HCEC 1CT (cell line): ENCODE measurements at regions not wholly inside any gene's neighbourhood (a gene's known extent, or its start where the extent isn't known, plus 50 kb on each side); places are given as distances from the start of the nearest gene placed in this dataset.
A peak's percentile ranks its signal among the peaks of the same experiment; 100 is the strongest.

Experiments
- DNase-seq: peaks from one replicate; pipeline ENCODE4 v3.0.0-alpha.2; 2017

DNA sequence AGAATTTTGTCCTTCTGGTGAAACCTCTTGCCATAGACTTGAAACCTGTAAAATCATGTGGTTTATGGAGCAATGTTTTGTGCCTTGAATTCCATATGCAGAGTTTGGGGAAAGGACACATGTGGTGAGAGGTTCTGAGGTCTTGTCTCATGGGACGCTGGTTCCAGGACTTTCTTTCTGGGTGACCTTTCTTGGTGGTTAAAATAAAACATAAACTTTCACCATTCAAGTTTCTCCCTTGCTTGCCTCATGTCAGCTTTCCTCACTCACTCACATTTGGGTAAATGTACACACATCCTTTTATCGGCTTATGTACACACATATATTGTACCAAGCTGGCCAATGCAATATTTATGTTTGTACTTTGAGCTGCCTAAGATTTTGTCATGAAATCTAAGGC, 144.9 kb upstream of the CELF2 start:
- DNase-seq: no peak

DNA sequence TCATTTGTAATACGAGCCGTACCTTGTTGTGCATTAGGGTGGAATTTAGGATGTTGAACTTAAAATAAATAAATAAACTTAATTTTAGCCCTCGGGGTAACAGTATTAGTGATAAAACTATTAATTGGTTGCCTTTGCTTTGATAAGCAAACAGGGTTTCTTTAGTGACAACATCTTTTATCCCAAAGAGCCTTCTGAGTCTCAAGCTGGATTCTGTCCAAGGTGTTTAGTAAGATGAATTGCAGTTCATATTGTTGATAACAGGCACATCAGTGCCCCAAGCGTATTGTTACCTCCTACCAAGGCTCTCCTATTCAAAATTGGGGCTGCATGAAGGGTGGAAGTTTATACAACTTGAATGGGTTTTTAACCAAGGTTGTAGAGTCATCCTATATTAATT, 144.4 kb upstream of the CELF2 start:
- no peak for DNase-seq

- DNase-seq: no peak
Observed at GRCh38 chr10:10873915-10874314, 143.8 kb upstream of the CELF2 start.

- DNase-seq: no peak
Observed at GRCh38 chr10:10878963-10879362, 138.7 kb upstream of the CELF2 start.

DNA sequence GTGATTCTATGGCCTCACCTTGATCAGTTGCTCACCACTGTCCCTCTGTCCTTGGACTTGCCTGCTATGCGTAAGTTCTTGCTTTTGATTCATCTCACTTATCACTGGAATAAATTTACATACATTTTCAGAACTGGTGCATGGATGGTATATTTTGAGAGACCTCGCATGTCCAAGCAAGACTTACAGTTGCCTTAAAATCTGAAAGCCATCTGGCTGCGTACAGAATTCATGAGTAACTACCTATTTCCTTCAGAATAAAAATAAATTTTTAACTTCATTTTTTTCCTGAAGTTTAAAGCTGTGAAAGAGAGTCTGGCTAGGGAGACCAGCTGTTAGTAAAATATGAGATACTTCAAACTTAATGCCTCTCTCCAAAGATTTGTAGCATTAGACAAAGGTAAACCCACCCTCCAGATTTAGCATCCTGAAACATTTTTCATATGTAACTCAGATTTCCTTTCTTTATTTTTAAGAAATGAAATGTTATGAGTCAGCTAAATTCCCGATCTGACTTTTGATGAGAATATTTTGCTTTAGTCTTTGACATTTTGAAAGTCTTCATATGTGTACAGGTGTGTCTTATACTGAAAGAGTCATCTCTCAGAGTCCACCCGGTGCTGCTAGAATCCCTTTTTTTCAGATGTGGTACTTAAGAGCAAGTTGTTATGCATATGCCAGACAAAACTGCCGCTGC, 136.4 kb upstream of the CELF2 start:
- no peak for DNase-seq

DNA sequence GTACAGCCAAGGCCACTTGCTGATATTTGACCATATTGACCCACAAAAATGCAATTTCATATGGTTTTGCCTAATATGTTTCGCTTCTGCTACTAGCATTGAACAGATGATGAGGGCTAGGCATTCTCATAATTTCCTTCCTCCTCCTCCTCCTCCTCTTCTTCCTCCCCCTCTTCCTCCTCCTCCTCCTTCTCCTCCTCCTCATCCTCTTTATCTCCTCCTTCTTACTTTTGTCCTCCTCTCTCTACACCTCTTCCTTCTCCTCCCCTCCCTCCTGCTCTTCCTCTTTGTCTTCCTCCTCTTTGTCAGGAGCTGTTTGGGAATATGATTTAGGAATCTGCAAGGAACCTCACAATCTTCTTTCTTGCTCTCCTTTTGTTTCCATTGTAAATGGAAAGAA, 133.9 kb upstream of the CELF2 start:
- DNase-seq: no peak

GRCh38 chr10:10886861-10887531, 130.7 kb upstream of the CELF2 start:
- DNase-seq: no peak

DNA sequence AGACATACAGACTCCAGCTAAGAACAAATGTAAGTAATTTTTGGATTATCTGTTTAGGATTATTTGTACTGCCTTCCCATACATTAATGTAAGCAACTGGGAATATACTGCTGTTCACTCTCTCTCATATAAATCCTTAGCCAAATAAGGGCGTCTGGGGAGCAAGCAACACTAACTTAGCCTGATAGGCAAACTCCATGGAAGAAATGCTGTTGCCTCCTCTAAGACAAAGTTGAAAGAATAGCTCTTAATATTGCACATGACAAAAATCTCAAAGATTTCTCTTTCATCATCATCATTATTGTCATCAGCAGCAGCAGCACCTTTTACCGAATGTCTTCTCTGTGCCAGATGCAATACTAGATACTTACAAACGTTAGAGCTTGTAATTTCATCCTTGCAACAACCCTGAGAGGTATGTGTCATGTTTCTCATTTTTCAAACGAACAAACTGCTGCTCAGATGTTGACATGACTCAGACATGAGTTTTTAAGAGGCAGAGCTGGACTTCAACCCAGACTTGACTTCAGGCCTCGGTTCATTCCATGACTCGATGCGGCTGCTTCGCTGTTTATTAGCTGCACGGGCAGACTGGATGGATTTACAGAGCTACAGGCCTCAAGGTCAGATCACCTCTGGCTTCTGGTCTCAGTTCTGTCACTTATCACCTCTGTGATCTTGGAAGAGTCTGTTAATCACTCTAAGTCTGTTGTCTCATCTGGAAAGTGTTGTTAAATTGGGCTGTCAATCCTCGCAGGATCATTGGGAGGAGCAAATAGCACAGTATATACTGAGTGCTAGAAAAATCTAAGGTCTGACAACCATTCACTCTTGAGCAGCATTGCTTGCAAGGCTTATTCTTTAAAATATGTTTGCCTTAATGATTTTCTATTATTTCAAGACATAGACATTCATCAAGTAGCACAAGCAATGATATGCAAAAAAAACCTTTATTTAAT, 126.3 kb upstream of the CELF2 start:
- peak; percentile 83 for DNase-seq

DNA sequence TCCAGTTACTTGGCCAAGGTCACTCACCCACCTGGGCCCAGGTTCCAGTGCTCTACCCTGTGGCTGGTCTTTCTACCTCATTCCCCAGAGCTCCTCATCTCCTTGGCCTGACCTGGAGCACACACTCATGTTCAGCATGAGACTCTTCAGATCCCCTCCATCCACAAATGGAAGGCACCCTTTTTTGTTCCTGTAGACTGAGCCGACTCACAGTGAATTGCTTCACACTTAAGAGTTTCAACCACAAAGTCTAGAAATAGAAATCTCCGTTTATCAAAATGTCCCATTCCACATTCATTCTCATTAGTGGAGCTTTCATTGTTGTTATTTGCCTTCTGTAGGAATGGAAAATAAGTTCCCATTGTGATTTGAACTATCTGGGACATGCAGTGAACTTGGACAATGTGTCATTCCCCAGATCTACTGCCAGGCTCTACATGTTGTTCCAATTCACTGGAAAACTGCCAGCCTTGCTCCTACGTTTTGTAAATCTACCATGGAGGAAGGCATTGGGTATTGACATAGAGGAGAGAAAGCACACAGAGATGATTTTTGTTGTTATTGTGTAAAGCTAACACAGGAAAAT, 125.3 kb upstream of the CELF2 start:
- DNase-seq: no peak

- no peak for DNase-seq
Observed at GRCh38 chr10:10897400-10897799, 120.3 kb upstream of the CELF2 start.

GRCh38 chr10:10901906-10902305, 115.8 kb upstream of the CELF2 start:
- DNase-seq: no peak

GRCh38 chr10:10902951-10903350, 114.7 kb upstream of the CELF2 start:
- DNase-seq: no peak

GRCh38 chr10:10903620-10904019, 114.1 kb upstream of the CELF2 start:
- no peak for DNase-seq

DNA sequence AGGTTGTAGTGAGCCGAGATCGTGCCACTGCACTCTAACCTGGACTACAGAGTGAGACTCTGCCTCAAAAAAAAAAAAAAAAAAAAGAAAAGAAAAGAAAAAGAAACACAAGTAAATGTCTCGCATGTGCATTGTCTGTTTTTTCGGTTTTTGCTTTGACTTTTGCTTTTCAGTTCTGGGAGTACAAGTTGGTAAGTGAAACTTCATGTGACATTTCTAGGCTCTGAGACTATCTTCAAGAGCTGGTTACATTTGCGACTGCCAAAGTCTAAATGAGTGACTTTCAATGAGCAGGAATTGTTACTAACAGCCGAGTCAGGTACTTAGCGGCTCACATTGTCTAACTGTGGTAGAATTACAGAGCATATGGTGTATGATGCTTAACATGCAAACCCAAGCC, 107.0 kb upstream of the CELF2 start:
- DNase-seq: no peak

- no peak for DNase-seq
Observed at GRCh38 chr10:10911035-10911434, 106.6 kb upstream of the CELF2 start.

GRCh38 chr10:10911471-10911921, 106.2 kb upstream of the CELF2 start:
- DNase-seq: peak; percentile 98

DNA sequence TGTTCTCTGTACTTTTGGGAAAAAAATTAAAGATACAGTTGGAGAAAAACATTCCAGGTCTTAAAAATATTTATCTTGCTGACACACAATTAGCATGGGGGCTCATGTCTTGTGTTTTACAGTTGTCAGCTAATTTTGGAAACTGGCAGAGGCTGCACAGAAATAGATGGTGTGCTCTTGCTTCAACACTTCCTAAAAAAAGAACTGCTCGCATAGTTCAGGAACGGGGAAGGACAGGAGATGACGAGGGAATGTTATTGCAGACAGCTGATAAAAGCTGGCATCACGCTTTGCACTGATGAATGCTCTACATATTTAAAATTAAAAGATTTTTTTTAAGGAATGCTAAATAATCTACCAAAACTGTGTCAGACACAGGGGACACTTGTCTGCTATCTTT, 103.5 kb upstream of the CELF2 start:
- no peak for DNase-seq

GRCh38 chr10:10915215-10915614, 102.5 kb upstream of the CELF2 start:
- no peak for DNase-seq

GRCh38 chr10:10917031-10917430, 100.6 kb upstream of the CELF2 start:
- no peak for DNase-seq

- no peak for DNase-seq
Observed at GRCh38 chr10:10919976-10920375, 97.7 kb upstream of the CELF2 start.

DNA sequence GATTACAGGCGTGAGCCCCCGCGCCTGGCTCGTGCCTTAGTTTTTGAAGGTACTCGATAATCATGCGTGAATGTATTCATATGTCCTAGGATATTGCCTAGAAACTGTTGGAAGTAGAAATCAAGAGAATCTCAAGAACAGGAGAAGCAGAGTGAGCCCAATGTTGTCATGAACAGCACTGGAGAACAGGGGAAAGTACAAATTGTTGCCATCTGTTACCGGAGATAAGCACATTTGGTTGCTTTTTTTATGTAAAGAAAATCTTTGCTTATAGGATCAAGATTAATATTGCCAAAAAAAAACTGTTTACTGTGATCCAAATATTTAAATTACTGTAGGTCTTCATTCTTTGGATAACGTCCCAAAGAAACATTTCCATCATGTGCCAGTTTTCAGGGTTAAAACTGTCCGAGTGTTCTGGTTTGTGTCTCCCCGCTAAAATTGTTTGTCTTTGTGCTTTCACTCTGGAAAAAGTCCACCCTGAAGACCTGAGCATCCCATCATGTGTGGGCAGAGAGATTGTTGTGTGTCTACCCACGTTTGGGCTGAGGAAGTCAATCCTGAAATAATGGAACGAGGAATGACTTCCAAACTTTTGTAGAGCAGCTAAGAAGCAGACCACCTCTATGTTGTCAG, 95.7 kb upstream of the CELF2 start:
- DNase-seq: no peak

DNA sequence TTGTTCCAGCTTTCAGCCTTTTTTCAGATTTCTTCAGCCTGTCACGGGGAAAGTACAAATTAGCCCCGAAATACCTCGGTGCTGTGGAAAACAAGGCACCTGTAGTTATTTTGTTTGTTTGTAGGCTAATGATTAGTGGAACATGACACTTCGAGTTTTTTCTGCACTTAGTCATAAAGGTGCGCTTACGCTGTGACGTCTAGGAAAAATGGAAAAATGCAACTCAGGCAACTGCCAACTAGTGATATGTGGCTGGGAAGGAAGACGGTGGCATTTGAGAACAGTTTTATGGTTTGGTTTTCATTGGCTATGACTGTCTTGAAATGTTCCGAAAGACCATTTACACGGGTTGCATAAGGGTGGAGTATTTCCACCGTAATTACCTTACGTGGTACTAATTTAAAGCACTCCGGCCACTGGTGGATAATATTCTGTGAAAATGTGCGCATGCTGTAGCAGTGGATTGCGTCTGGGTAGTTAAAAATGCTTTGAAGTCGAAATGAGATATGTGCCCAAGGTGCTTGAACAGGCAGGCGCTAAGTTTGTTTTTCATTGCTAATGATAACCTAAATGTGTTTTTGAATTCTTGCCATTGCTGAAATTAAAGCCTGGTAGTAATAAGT, 94.5 kb upstream of the CELF2 start:
- DNase-seq: no peak
